GM23338 (cell line): ENCODE measurements at regions not wholly inside any gene's neighbourhood (a gene's known extent, or its start where the extent isn't known, plus 50 kb on each side); places are given as distances from the start of the nearest gene placed in this dataset.

Experiments
- ATAC-seq: fragments of 200-7000 bp; cut with Tn5 transposase; 3 replicates; pipeline ENCODE4 v1.9.1; 2020
- DNase-seq: peaks from one replicate; pipeline ENCODE4 v3.0.0-alpha.2; 2015; ENCODE audit warnings: low spot score
- H2AFZ ChIP-seq: fragments of 200-600 bp; sonication (generic); 2 replicates; pipeline ENCODE4 v1.8.0; 2016; ENCODE audit warnings: antibody characterized with exemption, mild to moderate bottlenecking, moderate library complexity
- H3F3A ChIP-seq: fragments of 200-600 bp; sonication (generic); replicated peaks from 2 replicates; pipeline ENCODE4 v1.8.0; 2017; ENCODE audit warnings: antibody characterized with exemption, mixed run types, low read depth
- H3K27ac ChIP-seq: fragments of 200-600 bp; sonication (generic); 2 replicates; pipeline ENCODE4 v1.6.1; 2016; ENCODE audit warnings: low read depth
- H3K27me3 ChIP-seq: fragments of 200-600 bp; sonication (generic); 2 replicates; pipeline ENCODE4 v1.8.0; 2016; ENCODE audit warnings: mild to moderate bottlenecking, mixed run types, moderate library complexity; ENCODE audit not compliant: insufficient read depth
- H3K36me3 ChIP-seq: fragments of 200-600 bp; sonication (generic); 2 replicates; pipeline ENCODE4 v1.8.0; 2016; ENCODE audit warnings: mild to moderate bottlenecking; ENCODE audit not compliant: insufficient read depth
- H3K4me1 ChIP-seq: fragments of 200-600 bp; sonication (generic); 2 replicates; pipeline ENCODE4 v1.8.0; 2016; ENCODE audit warnings: mild to moderate bottlenecking, moderate library complexity; ENCODE audit not compliant: insufficient read depth
- H3K4me2 ChIP-seq: fragments of 200-600 bp; sonication (generic); 2 replicates; pipeline ENCODE4 v1.7.1; 2017; ENCODE audit warnings: mixed run types
- H3K4me3 ChIP-seq: fragments of 200-600 bp; sonication (generic); 2 replicates; pipeline ENCODE4 v1.6.1; 2016; ENCODE audit warnings: mixed run types
- H3K79me2 ChIP-seq: fragments of 200-600 bp; sonication (generic); replicated peaks from 2 replicates; pipeline ENCODE4 v1.8.0; 2017; ENCODE audit warnings: mild to moderate bottlenecking; ENCODE audit not compliant: insufficient read depth
- H3K9me2 ChIP-seq: fragments of 200-600 bp; sonication (generic); 2 replicates; pipeline ENCODE4 v1.8.0; 2017; ENCODE audit not compliant: insufficient read depth
- H4K20me1 ChIP-seq: fragments of 200-600 bp; sonication (generic); replicated peaks from 2 replicates; pipeline ENCODE4 v1.8.0; 2017; ENCODE audit warnings: mild to moderate bottlenecking; ENCODE audit not compliant: insufficient read depth
- H3K27ac Mint-ChIP-seq: 2 replicates; pipeline ENCODE4 v1.8.0; 2020; ENCODE audit warnings: inconsistent platforms, mild to moderate bottlenecking, moderate library complexity, mixed read lengths
- H3K27me3 Mint-ChIP-seq: 3 replicates; pipeline ENCODE4 v1.8.0; 2022; ENCODE audit warnings: low read depth, mild to moderate bottlenecking, moderate library complexity, mixed read lengths, inconsistent platforms; ENCODE audit not compliant: insufficient read depth, poor library complexity
- H3K36me3 Mint-ChIP-seq: 3 replicates; pipeline ENCODE4 v1.8.0; 2021; ENCODE audit warnings: low read depth, mild to moderate bottlenecking, inconsistent platforms, moderate library complexity, mixed read lengths
- H3K4me1 Mint-ChIP-seq: 3 replicates; pipeline ENCODE4 v1.8.0; 2020; ENCODE audit warnings: mild to moderate bottlenecking, inconsistent platforms, mixed read lengths
- H3K4me3 Mint-ChIP-seq: 3 replicates; pipeline ENCODE4 v1.8.0; 2021; ENCODE audit warnings: moderate library complexity, mild to moderate bottlenecking, inconsistent platforms, mixed read lengths
- H3K9me3 Mint-ChIP-seq: 3 replicates; pipeline ENCODE4 v1.8.0; 2020; ENCODE audit warnings: moderate library complexity, mild to moderate bottlenecking, inconsistent platforms, mixed read lengths
- CREB1 ChIP-seq: fragments of 250-450 bp; sonication (Bioruptor Pico); IDR thresholded peaks from 2 replicates; pipeline ENCODE4 v1.5.0; 2020; ENCODE audit warnings: low read depth, mild to moderate bottlenecking, moderate library complexity
- CTCF ChIP-seq, 2 experiments: fragments of 200-600 bp in 1 of 2; sonication (generic) in 1 of 2; conservative IDR thresholded peaks; 2 replicates each; pipeline versions ENCODE4 v1.5.1 to v1.6.1; 2016 to 2017; ENCODE audit warnings: antibody characterized with exemption in 2 of 2, low read depth in 2 of 2, mild to moderate bottlenecking in 2 of 2, moderate library complexity in 1 of 2
- ETS1 ChIP-seq: IDR thresholded peaks from 2 replicates; pipeline ENCODE4 v1.6.1; 2016; ENCODE audit warnings: antibody characterized with exemption
- EZH2 ChIP-seq: fragments of 200-600 bp; sonication (generic); IDR thresholded peaks from one replicate; pipeline ENCODE4 v1.8.0; 2017; ENCODE audit warnings: antibody characterized with exemption, mild to moderate bottlenecking, low read depth; ENCODE audit not compliant: unreplicated experiment
- EZH2phosphoT487 ChIP-seq: fragments of 200-600 bp; sonication (generic); IDR thresholded peaks from one replicate; pipeline ENCODE4 v1.8.1; 2018; ENCODE audit warnings: antibody characterized with exemption; ENCODE audit not compliant: unreplicated experiment
- JUNB ChIP-seq: IDR thresholded peaks from one replicate; pipeline ENCODE4 v1.6.1; 2016; ENCODE audit warnings: antibody characterized with exemption; ENCODE audit not compliant: unreplicated experiment
- NANOG ChIP-seq: IDR thresholded peaks from 2 replicates; pipeline ENCODE4 v1.6.1; 2016; ENCODE audit warnings: antibody characterized with exemption, borderline replicate concordance
- POLR2AphosphoS5 ChIP-seq: IDR thresholded peaks from 2 replicates; pipeline ENCODE4 v1.6.1; 2016; ENCODE audit warnings: antibody characterized with exemption, low read depth
- STAT1 ChIP-seq: IDR thresholded peaks from one replicate; pipeline ENCODE4 v1.6.1; 2016; ENCODE audit warnings: antibody characterized with exemption; ENCODE audit not compliant: unreplicated experiment
- ZNF114 ChIP-seq: fragments of 250-450 bp; sonication (Bioruptor Pico); IDR thresholded peaks from 2 replicates; pipeline ENCODE4 v1.5.0; 2020; ENCODE audit warnings: mild to moderate bottlenecking, moderate library complexity
- ZNF462 ChIP-seq: fragments of 250-450 bp; sonication (Bioruptor Pico); IDR thresholded peaks from 2 replicates; pipeline ENCODE4 v1.5.0; 2020; ENCODE audit warnings: mild to moderate bottlenecking, moderate library complexity

- TF ChIP-seq ZNF462 (no peak), ZNF114 (CRISPR knock-in tag) (no peak)
These were observed 116.7 kb downstream of the LRRC70 start (continued) for GRCh38 chr5:62695274-62695673.

GRCh38 chr5:62692946-62693713 is 114.5 kb downstream of the LRRC70 start:
- H3K79me2 ChIP-seq = no peaks in the 10 kb centered on the region
- no peaks in the 10 kb centered on the region for H3F3A ChIP-seq
- peaks cover 8% of the 10 kb centered on the region; the same call in 1 of the 2 replicates for H3K9me2 ChIP-seq
- no peak overlapping the region for H3K4me2 ChIP-seq
- no peaks in the 10 kb centered on the region for H3K27me3 Mint-ChIP-seq
- H3K36me3 ChIP-seq = no peaks in the 10 kb centered on the region
- H4K20me1 ChIP-seq = no peaks in the 10 kb centered on the region
- no peaks in the 10 kb centered on the region for H3K27me3 ChIP-seq
- H3K4me3 ChIP-seq = no peak overlapping the region
- no peaks in the 10 kb centered on the region for H3K4me1 ChIP-seq
- ATAC-seq (no peak), DNase-seq (no peak)
- H3K27ac Mint-ChIP-seq = no peak overlapping the region
- H3K4me3 Mint-ChIP-seq = no peak overlapping the region
- peaks cover 9% of the 10 kb centered on the region; the same call in 1 of the 3 replicates for H3K9me3 Mint-ChIP-seq
- H3K27ac ChIP-seq = no peak overlapping the region
- H3K4me1 Mint-ChIP-seq = peaks cover 5% of the 10 kb centered on the region
- H3K36me3 Mint-ChIP-seq = peaks cover 4% of the 10 kb centered on the region; the same call in 2 of the 3 replicates
- H2AFZ ChIP-seq = no peak overlapping the region
- no peak for TF ChIP-seq JUNB
- TF ChIP-seq POLR2AphosphoS5 = no peak
- TF ChIP-seq STAT1 = no peak
- no peak for TF ChIP-seq EZH2
- no peak for TF ChIP-seq ETS1
- no peak for TF ChIP-seq EZH2phosphoT487
- TF ChIP-seq ZNF114 (CRISPR knock-in tag) = no peak
- no peak for TF ChIP-seq CTCF (conservative IDR thresholded peaks at IDR 0.05; ENCODE audit: low read depth in 2 of 2)
- TF ChIP-seq CREB1 (CRISPR knock-in tag) = no peak
- no peak for TF ChIP-seq NANOG
